ENCODE measurements at regions not wholly inside any gene's neighbourhood (a gene's known extent, or its start where the extent isn't known, plus 50 kb on each side); places are given as distances from the start of the nearest gene placed in this dataset.

DNA sequence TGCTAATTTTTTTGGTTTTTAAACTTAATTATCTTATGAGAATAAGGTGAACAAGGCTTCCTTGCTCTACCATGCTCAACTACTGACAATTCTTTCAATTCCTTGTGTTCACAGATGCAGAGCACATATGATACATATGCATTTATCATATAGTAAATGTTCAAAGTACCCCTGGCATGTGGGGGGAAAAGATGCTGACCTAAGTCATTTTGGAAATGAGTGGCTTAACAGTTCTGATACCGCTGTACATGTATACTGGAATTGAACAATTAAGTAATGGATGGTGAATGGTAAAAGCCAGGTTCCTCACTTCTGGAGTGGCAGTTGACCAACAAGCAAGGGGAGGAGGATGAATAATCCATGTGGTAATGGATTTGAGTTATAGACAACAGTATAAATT is 149.6 kb downstream of the NAF1 start:
- TF ChIP-seq, protein P1, sequence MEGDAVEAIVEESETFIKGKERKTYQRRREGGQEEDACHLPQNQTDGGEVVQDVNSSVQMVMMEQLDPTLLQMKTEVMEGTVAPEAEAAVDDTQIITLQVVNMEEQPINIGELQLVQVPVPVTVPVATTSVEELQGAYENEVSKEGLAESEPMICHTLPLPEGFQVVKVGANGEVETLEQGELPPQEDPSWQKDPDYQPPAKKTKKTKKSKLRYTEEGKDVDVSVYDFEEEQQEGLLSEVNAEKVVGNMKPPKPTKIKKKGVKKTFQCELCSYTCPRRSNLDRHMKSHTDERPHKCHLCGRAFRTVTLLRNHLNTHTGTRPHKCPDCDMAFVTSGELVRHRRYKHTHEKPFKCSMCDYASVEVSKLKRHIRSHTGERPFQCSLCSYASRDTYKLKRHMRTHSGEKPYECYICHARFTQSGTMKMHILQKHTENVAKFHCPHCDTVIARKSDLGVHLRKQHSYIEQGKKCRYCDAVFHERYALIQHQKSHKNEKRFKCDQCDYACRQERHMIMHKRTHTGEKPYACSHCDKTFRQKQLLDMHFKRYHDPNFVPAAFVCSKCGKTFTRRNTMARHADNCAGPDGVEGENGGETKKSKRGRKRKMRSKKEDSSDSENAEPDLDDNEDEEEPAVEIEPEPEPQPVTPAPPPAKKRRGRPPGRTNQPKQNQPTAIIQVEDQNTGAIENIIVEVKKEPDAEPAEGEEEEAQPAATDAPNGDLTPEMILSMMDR (IDR thresholded peaks at IDR 0.05): no peak
- no peak for TF ChIP-seq POLR2A (IDR thresholded peaks at IDR 0.05)

All from uterus (tissue), 2 donors.